ENCODE measurements at regions not wholly inside any gene's neighbourhood (a gene's known extent, or its start where the extent isn't known, plus 50 kb on each side); places are given as distances from the start of the nearest gene placed in this dataset.

GRCh38 chr6:121838842-121839241, 403.4 kb downstream of the GJA1 start:
- DNase-seq = no peak

DNA sequence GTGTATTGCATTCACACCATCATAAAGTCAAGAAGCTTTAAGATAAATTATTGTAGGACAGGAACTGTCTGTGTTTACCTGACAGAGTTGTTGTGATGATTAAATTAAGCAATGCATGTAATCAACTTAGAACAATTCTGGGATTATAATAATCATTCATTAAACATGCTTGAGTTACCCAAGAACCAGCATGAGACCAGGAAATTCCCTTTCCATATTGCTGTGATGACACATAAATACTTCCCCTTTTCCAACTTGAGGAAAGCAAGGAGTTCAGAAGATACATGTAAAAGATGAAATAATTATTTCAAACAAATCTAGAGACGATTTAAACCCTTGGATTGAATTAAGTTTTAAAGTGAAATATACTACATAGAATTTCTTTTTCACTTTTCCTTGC, 404.4 kb downstream of the GJA1 start:
- no peak for DNase-seq

DNA sequence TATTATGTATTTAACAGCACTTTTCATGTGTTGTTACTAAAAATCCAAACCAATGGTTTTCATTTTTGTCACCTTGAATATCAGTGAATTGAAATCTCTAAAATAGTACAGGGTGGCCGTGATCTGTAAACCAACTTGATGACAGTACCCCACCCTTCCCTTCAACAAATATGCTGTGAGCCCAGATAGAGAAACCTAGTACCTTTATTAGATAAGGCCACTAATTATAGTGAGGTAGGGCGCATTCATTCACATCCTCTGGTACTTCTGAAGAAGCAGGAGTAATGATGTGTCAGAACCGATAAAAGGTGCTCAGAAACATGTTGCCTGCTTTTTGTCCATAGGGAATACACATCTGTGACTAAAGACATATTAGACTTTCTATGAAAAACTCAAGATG, 409.5 kb downstream of the GJA1 start:
- DNase-seq = no peak

- DNase-seq = no peak
Observed at GRCh38 chr6:121847806-121848522, 412.5 kb downstream of the GJA1 start.

GRCh38 chr6:121848523-121849255, 413.2 kb downstream of the GJA1 start:
- no peak for DNase-seq

DNA sequence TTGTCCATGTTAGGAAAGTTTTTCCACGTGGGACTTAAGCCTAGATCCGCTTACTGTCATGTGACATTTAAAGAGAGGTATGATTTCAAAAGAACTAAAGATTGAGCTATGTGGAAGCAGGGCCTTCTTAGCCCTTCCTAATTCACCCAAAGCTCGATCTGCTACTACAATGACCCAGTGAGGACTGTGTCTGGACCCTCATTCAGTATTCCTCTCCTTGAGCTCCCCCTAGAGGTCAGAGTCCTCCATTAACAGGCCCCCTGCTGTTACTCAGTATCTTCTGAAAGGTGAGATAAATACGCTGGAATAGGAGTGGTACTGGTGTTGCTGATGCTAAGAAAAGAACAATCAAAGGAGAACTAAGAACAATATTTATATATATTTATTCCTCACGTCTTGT, 414.0 kb downstream of the GJA1 start:
- DNase-seq = peak in 1 of 2 donors; percentile 47

DNA sequence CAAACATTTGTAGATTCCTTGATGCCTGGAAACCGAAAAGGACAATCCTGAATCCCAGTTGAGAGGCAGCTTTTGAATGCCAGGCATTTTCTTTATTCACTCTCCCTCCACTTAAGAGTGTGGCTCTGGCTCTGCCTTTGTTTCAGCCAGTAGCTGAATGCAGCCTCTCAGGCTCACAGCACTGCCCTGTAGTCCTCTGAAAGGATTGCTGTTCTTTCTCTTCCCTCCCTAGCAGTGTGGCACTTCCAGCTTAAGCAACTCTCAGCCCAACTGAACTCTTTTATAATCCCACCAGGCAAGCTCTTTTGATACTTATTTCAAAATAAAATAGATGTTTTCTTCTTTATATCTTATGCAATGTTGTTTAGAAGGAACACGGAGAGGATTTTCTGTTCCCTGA, 415.6 kb downstream of the GJA1 start:
- no peak for DNase-seq

GRCh38 chr6:121853686-121854085, 418.2 kb downstream of the GJA1 start:
- DNase-seq = no peak

DNA sequence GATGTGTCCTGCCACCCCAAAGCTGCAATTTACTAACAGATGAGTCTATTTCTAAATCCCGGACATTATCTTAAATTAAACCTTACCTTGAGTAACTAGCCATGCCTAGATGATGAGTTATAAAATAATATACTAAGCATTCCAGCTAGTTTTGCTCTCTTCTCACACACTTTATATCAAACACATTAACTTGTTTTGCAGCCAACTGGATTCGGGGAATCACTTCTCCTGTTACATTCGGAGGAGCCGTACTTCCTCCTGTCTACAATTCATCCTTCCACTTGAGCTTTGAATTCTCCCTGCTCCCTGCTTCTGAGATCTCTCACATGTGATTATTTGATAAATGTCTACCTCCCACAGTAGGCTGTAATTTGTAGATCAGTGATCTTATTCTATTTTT, 420.1 kb downstream of the GJA1 start:
- DNase-seq = no peak

GRCh38 chr6:121856296-121856695, 420.9 kb downstream of the GJA1 start:
- no peak for DNase-seq

DNA sequence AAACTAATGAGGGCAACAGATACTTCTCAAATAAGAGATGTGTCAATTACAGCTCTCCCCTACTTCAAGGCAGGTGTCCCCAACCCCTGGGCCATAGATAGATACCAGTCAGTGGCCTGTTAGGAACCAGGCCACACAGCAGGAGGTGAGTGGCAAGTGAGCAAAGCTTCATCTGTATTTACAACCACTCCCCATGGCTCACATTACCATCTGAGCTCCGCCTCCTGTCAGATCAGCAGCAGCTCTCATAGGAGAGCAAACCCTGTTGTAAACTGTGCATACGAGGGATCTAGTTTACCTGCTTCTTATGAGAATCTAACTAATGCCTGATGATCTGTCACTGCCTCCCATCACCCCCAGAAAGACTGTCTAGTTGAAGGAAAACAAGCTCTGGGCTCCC, 422.1 kb downstream of the GJA1 start:
- DNase-seq = no peak

DNA sequence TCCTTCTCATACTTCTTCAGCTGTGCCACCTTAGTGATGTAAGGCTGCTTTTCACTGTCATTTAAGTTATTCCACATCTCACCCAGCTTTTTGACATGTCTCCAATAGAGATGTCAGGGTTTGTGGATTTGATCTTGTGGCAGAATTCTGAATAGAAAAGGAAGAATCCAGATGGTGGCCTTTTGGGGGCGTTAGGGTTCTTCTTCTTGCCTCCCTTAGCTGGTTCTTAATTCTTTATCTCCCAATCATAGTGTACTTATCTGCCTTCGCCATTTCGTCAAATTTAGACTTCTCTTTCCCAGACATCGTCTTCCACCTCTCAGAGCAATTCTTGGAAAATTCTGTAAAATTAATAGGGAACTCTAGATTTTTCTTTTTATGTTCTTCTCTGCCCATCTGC, 422.9 kb downstream of the GJA1 start:
- DNase-seq = no peak

DNA sequence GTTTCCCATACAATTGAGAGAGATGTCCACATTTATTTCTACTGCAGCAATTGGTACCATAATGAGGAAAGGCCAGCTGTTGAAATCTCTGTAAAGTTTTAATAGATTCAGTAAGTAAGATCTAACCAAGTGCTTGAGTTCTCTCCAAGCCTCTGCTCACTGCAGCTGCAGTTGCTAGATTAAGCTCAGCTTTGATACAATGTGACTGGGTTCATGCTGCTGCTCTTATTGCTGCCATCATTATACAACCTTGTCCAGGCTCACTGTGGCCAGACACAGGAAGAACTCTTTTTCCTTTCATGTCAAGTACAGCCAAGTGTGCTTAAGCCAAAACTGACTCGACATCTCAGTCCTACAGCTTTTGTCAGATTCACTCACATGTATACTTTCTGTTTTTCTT, 423.5 kb downstream of the GJA1 start:
- no peak for DNase-seq

DNA sequence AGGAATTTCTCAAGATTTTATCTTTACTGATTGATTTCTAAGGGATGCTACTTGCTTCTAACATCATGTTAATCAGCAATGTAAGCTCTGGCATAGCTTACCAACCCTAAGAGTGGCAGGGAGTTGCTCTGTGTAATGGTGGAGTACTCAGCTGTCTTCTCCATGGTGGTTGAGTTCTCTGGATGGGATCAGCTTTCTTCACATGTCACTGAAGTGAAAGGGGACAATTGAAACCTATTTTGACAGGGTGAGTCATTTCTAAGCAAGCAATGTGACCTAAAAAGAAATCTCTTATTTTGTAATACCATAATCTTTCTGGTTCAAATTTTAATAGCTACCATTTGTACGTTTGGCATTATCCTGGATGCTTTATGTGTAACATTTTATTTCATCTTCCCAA, 430.4 kb downstream of the GJA1 start:
- DNase-seq = no peak

- DNase-seq = no peak
Observed at GRCh38 chr6:121867095-121867494, 431.6 kb downstream of the GJA1 start.

GRCh38 chr6:121868206-121868605, 432.8 kb downstream of the GJA1 start:
- DNase-seq = no peak

DNA sequence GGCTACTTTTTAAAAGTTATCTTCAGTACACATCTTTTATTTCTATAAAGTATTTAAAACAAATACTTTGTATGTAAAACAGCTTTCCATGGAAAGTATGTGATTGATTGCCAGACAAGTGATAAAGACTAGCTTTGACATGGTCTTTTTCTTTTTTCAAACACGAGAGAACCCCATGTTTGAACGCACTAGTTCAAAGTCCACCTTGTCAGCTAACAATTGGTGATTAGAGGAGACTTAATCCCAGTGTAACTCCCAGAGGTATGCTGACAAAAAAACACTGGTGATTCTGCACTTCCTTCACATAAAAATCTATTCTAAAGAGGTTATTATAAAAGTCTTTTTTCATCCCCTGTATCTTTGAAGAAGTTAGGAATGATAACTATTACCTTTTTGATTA, 438.1 kb downstream of the GJA1 start:
- DNase-seq = no peak

- no peak for DNase-seq
Observed at GRCh38 chr6:121876721-121877120, 441.3 kb downstream of the GJA1 start.

DNA sequence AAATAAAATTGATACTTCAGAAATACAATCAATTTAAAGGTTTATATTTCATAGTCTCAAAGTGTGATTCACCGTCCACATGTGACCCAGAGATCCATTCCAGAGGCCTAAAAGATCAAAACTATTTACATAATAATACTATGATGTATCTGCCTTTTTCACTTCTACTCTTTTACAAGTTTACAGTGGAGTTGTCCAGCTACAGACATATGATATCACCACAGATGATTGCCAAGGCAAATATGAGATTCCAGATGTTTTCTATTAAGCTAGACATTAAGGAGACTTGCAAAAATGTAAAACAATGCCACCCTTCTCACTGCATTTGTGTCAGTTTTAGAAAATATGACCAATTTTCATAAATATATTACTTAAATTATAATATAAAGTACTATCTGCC, 443.7 kb downstream of the GJA1 start:
- no peak for DNase-seq

DNA sequence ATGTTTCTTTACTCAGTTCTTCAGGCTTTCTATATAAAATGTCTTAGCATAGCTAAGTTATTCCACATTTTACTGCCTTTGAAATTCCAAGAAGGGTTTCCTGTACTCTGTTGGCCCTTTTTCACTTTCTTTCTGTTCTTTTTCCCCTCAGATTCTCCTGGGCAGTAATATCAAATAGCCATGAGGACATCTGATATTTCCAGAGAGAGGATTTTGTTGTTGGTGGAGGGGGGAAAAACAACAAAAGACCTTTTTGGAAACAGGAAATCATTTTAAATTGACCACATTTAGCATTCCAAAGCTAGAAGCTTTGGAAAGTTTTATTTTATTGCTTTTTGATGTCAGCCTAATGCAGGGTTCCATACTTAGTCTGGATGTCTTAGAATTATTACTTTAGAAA, 445.4 kb downstream of the GJA1 start:
- no peak for DNase-seq

- no peak for DNase-seq
Observed at GRCh38 chr6:121881974-121882667, 446.7 kb downstream of the GJA1 start.

- DNase-seq = no peak
Observed at GRCh38 chr6:121884091-121884490, 448.6 kb downstream of the GJA1 start.

GRCh38 chr6:121884620-121885019, 449.2 kb downstream of the GJA1 start:
- no peak for DNase-seq

All from bone marrow (tissue), 2 donors.